Neutrophil (primary cell): ENCODE measurements at regions not wholly inside any gene's neighbourhood (a gene's known extent, or its start where the extent isn't known, plus 50 kb on each side); places are given as distances from the start of the nearest gene placed in this dataset.

Experiments used
- H3K27ac ChIP-seq: fragments of 200-600 bp; sonication (generic); 2 replicates; pipeline ENCODE4 v1.5.1; 2016; ENCODE audit warnings: mild to moderate bottlenecking, moderate library complexity
- H3K27me3 ChIP-seq: fragments of 200-600 bp; sonication (generic); 2 replicates; pipeline ENCODE4 v1.6.0; 2016; ENCODE audit warnings: mild to moderate bottlenecking
- H3K36me3 ChIP-seq: fragments of 200-600 bp; sonication (generic); 2 replicates; pipeline ENCODE4 v1.5.1; 2017
- H3K4me1 ChIP-seq, 2 experiments: fragments of 200-600 bp in 1 of 2; sonication (generic) in 1 of 2; 1 replicate in 1 of 2; 2 replicates in 1 of 2; pipeline versions ENCODE4 v1.5.1 to v1.6.1; 2013 to 2016; ENCODE audit warnings: low read depth in 1 of 2, low read length in 1 of 2, mild to moderate bottlenecking in 1 of 2, moderate library complexity in 1 of 2; ENCODE audit not compliant: control insufficient read depth in 1 of 2, insufficient read depth in 1 of 2
- H3K4me3 ChIP-seq, 2 experiments: fragments of 200-600 bp in 1 of 2; sonication (generic) in 1 of 2; 1 replicate in 1 of 2; 2 replicates in 1 of 2; pipeline ENCODE4 v1.5.1; 2013 to 2016; ENCODE audit warnings: low read depth in 1 of 2, low read length in 1 of 2, mild to moderate bottlenecking in 1 of 2, moderate library complexity in 1 of 2
- H3K9me3 ChIP-seq: fragments of 200-600 bp; sonication (generic); 2 replicates; pipeline ENCODE4 v1.5.1; 2016
- TF ChIP-seq, protein P1 (sequence below): fragments of 200-600 bp; sonication (generic); IDR thresholded peaks from 2 replicates; pipeline ENCODE4 v1.5.1; 2016; ENCODE audit warnings: antibody characterized with exemption

DNA sequence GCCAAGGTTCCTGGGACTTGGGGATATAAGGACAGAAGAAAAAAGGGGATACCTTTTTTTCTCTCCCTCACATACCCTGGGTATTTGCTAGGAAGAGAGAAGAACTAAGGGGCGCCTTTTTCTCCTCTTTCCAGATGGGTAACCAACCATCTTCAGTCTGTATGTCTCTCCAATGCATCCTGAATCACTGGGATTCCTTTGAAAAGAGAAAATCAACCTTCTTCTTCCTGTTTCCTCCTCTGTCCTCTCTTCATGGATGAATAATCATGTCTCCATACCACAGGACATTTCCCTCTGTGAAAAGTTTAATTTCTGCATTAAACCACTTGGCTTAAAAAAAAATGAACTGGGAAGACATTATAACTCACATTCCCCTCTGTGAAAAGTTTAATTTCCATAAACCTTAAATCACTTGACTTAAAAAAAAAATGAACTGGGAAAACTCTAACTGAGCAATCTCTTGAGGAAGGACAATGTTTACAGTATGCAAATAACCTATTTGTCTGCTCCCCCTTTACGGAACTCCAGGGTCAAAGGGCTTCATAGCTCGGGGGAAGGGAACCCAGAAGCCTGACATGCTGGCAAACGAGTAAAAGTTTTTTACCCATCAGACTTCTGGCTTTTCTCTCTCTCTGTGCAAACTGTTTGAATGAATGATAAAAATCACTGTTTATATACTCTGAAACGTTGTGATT, 56.7 kb upstream of the FAM98A start:
- Histone ChIP-seq H3K4me3 (no peak overlapping the region), H3K9me3 (no peaks in the 10 kb centered on the region), H3K27me3 (no peaks in the 10 kb centered on the region), H3K4me1 (peaks cover 3 to 11% of the 10 kb centered on the region in 2 experiments), H3K27ac (no peak overlapping the region), H3K36me3 (no peaks in the 10 kb centered on the region)
- TF ChIP-seq, protein P1, sequence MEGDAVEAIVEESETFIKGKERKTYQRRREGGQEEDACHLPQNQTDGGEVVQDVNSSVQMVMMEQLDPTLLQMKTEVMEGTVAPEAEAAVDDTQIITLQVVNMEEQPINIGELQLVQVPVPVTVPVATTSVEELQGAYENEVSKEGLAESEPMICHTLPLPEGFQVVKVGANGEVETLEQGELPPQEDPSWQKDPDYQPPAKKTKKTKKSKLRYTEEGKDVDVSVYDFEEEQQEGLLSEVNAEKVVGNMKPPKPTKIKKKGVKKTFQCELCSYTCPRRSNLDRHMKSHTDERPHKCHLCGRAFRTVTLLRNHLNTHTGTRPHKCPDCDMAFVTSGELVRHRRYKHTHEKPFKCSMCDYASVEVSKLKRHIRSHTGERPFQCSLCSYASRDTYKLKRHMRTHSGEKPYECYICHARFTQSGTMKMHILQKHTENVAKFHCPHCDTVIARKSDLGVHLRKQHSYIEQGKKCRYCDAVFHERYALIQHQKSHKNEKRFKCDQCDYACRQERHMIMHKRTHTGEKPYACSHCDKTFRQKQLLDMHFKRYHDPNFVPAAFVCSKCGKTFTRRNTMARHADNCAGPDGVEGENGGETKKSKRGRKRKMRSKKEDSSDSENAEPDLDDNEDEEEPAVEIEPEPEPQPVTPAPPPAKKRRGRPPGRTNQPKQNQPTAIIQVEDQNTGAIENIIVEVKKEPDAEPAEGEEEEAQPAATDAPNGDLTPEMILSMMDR: no peak

DNA sequence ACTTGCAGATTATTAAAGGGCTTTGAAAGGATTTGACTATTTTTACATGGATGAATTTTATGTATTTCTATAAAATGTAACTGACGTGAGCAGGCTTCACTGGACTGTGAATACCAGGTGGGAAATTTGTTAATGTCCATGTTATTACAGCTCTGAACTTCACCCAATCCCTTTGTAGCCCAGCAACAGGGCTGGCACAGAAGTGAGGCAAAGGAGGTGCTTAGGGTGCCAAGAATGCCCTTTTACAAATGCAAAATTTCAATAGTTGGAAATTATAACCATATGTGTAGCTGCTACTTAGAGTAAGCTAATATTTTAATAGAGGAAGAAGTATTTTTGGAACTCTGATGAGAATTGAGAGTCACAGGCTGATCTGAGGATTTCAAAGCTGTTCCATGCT, 53.7 kb upstream of the FAM98A start:
- H3K36me3 ChIP-seq: no peaks in the 10 kb centered on the region
- no peaks in the 10 kb centered on the region for H3K4me1 ChIP-seq
- no peaks in the 10 kb centered on the region for H3K9me3 ChIP-seq
- H3K27me3 ChIP-seq: no peaks in the 10 kb centered on the region
- no peak overlapping the region for H3K27ac ChIP-seq
- no peak overlapping the region for H3K4me3 ChIP-seq
- TF ChIP-seq, protein P1: no peak

DNA sequence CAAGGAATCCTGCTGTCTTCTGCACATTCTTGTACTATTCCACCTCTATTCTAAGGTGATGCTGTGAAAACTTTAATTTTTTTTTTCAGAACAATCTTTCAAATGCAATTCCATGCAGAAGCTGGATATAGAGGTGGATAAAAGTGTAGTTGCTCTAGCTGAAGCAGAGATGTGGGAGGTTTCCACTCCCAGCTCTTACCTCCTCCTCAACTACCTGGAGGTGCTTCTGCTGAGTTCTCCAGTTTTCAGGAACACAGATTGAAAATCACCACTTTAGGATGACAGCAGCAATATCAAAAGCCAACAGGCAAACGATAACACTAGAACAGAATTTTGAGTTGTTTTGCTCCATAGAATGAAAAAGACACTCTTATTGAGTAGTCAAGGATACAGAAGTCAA, 51.1 kb upstream of the FAM98A start:
- H3K27ac ChIP-seq: no peak overlapping the region
- TF ChIP-seq, protein P1: no peak
- no peak overlapping the region for H3K4me3 ChIP-seq
- H3K4me1 ChIP-seq: no peaks in the 10 kb centered on the region
- H3K36me3 ChIP-seq: no peaks in the 10 kb centered on the region
- H3K27me3 ChIP-seq: no peaks in the 10 kb centered on the region
- H3K9me3 ChIP-seq: no peaks in the 10 kb centered on the region
